GM21723 (cell line): ENCODE measurements at regions not wholly inside any gene's neighbourhood (a gene's known extent, or its start where the extent isn't known, plus 50 kb on each side); places are given as distances from the start of the nearest gene placed in this dataset.
"Not testable (repeated sequence)": the region's sequence is repeated elsewhere in the genome, so short reads cannot be mapped to it uniquely, and the experiment has no call there.

Experiments used
- ATAC-seq: cut with Tn5 transposase; IDR thresholded peaks from one replicate; pipeline ENCODE4 v1.9.1; 2021; ENCODE audit warnings: mild to moderate bottlenecking, moderate library complexity; ENCODE audit not compliant: unreplicated experiment

DNA sequence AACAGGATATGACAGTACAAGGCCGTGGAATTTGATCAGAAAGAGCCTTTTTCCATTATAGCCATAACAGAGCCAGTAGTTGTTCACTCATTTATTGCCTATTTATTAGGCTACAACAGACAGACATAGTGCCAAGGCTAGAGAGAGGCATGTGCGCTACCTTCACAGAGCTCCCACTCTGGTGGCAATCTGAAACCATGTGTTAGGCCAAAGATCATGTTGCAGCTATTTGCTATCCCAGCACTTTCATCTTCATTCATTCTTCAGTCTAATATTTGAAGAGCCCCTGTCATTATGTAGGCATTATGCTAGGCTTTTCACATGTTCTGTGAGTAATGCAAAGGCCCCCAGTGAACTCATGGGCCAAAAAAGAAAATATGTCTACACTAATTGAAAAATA, 404.8 kb downstream of the IGSF11 start:
- ATAC-seq: no peak

DNA sequence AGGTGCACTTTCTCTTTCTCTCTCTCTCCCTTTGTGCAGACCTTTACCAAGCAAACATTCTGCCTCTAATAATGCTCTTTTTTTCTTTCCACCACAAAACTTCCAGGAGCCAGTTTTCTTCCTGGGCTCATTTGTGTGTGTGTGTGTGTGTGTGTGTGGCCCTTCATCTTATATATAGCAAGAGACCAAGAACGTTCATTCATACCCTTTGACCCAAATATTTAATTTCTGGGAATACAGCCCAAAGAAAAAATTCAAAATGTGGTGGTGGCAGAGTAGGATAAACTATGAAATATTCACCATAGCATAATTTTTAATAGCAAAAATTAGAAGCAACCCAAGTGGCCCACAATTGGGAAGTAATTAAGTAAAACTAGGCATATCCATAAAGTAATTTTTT, 398.9 kb downstream of the IGSF11 start:
- no peak for ATAC-seq

DNA sequence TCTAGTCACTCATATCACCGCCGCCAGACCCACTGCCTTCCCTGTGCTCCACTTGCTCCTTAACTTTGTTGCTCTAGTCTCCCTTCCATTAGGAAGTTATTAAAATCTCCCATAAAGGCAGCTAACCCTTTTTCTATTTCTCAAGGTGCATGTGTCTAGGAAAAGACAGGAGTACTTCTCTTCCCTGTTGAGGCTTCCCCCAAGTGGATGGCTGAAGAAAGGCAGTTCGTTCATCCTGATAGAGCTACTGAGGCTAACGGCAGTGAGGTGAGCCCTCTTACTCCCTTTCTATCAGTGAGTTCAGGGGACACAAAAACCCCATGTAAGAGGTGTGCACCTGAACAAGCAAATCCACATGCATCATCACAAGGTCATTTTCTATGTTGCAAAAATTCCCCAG, 397.8 kb downstream of the IGSF11 start:
- no peak for ATAC-seq

GRCh38 chr3:118637846-118638245, 396.8 kb downstream of the IGSF11 start:
- no peak for ATAC-seq

- ATAC-seq: peak; percentile 68
Observed at GRCh38 chr3:118641608-118642007, 393.0 kb downstream of the IGSF11 start.

- no peak for ATAC-seq
Observed at GRCh38 chr3:118671192-118671591, 363.5 kb downstream of the IGSF11 start.

DNA sequence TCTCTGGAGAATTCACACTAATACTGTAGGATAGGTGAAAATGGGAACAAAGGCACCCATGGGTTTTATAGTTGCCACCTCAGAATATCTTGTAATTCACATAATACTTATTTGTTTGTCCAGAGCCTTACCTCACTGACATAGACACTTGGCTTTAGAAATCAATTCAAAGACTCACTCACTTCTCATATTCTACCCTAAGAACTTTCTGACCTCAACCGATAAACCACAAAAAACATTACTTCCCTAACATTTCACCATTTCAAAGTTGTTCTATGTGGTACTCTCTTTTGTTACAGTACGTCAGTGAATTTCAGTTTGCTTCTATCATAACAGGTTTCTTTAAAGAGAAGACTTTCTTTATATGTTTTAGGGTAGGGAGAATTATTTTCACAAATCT, 359.3 kb downstream of the IGSF11 start:
- no peak for ATAC-seq

DNA sequence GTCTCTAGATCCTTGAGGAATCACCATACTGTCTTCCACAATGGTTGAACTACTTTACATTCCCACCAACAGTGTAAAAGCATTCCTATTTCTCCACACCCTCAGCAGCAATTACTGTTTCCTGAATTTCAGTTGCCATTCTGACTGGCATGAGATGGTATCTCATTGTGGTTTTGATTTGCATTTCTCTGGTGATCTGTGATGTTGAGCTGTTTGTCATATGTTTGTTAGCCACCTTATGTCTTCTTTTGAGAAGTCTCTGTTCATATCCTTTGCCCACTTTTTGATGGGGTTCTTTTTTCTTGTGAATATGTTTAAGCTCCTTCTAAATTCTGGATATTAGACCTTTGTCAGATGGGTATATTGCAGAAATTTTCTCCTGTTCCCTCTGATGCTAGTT, 356.0 kb downstream of the IGSF11 start:
- ATAC-seq: not testable (repeated sequence)

- no peak for ATAC-seq
Observed at GRCh38 chr3:118682921-118683320, 351.7 kb downstream of the IGSF11 start.

DNA sequence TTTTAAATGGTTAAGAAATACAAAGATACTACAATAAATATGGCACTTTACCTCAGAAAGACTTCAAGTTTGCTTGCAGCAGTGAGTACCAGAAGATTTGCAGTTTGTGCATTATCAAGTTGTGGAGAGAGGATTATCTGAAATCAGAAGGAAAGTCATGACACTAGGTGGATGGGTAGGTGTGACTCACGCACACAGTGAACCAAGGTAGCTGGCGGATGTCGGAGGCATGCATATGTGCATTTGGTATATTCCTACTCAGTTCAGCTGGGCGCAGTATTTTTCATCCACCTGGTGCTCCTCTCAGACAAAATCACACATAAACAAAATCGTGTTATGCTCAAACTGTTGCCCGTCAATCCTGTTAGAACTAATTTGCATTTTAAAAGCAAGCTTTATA, 351.0 kb downstream of the IGSF11 start:
- ATAC-seq: no peak

DNA sequence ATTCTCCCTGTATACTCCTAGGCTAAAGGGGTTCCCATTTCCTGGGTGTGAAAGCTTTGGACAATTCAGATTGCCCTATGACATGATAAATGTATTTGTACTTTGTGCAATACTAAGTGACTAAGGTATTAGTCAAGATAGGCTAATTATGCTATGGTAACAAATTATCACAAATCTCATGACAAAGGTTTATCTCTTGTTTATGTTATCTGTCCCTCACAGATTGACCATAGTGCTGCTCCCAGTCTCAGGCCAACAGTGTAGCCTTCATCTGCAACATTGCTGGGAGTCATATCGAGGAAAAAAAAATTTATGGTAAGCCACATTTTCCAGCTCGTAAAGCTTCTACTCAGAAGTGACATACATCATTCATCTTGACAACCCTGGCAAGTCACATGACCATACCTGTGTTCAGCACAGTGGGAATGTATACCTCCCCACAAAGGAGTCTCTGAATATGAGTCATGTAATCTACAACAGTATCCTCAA, 346.2 kb downstream of the IGSF11 start:
- ATAC-seq: no peak

DNA sequence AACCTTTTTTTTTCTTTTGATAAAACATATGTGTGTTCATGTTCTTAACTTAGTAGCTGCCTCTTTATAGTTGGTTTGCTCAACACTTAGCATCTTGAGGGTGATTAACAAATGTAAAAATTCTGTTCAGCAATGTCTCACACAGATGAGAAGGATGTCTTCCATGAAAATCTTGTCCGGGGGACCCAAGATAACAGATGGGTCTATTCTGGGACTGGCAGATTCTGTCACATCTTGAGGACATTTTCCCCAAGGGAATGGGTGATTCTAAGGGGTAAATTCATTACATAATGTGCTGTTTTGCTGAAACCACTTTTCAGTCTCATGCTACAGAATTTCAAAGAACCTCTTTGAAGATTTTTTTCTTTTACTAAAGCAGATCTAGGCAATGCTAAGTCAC, 342.2 kb downstream of the IGSF11 start:
- no peak for ATAC-seq

- no peak for ATAC-seq
Observed at GRCh38 chr3:118705487-118706219, 329.0 kb downstream of the IGSF11 start.

GRCh38 chr3:118707991-118708390, 326.7 kb downstream of the IGSF11 start:
- ATAC-seq: no peak

DNA sequence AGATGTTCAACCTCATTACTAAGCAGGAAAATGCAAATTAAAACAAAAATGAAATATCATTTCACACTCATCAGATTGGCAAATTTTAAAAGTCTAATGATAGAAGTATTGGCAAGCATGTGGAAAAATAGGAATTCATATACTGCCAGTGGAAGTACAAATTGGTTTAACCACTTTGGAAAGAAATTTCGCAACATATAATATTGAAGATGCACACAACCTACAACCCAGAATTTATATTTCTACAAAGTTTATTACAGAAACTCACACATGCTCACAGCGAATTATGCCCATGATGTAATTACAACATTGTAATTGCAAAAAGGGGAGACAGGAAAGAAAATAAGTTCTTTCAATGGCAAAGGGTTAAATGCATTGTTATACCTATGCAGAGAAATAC, 324.1 kb downstream of the IGSF11 start:
- no peak for ATAC-seq

DNA sequence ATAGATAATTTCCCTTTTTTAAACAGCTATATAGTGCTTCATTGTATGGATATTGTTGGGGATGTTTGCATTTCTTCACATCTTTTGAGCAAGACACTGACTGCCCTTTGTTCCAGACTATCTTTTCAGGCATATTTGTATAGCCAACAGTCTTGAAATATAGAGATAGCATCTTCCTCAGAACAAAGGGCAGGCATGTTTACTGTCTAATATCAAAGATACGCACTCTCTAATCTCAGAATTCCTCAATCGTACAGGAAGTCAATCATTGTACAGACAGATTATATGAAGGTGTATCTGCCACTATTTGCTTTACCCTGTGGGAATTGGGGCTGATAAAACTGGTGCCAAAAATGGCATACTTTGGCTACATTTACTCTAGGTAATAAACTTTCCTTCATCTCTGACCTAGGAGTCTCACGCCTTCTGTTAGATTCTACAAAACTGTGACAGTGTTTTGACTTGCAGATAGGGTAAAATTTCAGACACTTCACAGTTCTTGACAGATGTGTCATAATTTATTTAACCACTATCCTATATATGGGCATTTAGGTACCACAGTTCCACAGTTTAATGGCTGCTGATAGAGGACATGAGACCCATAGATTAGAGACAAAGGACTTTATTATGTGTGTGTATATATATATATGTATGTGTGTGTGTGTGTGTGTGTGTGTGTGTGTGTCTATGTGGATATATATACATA, 321.0 kb downstream of the IGSF11 start:
- no peak for ATAC-seq

GRCh38 chr3:118714800-118715199, 319.8 kb downstream of the IGSF11 start:
- no peak for ATAC-seq

- ATAC-seq: no peak
Observed at GRCh38 chr3:118729546-118729945, 305.1 kb downstream of the IGSF11 start.

- ATAC-seq: no peak
Observed at GRCh38 chr3:118734664-118735063, 300.0 kb downstream of the IGSF11 start.

DNA sequence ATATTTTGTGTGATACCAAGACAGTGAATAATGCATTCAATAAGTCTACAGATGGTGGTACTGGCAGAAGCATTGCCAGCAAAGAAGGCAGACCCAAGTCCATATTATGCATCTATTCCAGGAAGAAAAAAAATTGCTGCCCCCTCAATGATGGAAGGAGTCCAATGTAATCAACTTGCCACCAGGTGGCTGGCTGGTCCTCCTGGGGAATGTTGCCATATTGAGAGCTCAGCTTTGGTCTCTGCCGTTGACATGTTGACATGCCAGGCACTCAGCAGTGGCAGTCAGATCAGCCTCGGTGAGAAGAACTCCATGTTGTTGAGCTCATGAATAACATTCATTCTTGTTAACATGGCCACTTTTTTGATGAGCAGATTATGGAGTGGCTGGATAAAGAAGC, 298.5 kb downstream of the IGSF11 start:
- ATAC-seq: no peak

- ATAC-seq: no peak
Observed at GRCh38 chr3:118740722-118741290, 293.8 kb downstream of the IGSF11 start.

DNA sequence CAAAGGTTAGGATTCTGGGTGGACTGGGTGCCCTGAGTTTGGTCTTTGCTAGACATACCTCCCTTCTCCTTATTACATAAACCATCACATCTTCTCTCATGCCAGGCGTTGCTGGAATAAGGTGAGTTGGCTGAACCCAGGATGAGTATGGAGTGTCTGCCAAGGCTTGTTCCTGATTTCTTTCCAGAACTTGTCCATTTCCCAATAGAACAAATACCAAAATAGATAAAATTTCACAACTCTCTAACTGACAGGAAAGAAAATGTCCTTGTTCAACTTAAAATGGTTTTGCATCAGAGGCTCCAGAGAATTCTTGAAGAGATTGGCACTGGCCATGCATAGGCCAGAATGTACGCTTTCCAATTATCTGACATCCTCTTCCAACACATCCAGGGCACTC, 291.9 kb downstream of the IGSF11 start:
- ATAC-seq: no peak
